ENCODE measurements at regions not wholly inside any gene's neighbourhood (a gene's known extent, or its start where the extent isn't known, plus 50 kb on each side); places are given as distances from the start of the nearest gene placed in this dataset.

GRCh38 chr1:208332774-208333126 is 88.6 kb upstream of the PLXNA2 start:
- no peak overlapping the region for H3K4me3 ChIP-seq (ENCODE audit: low read depth, low read length)
- TF ChIP-seq CTCF (conservative IDR thresholded peaks at IDR 0.05; ENCODE audit: low read depth, low read length), result no peak
- DNase-seq (ENCODE audit: low read depth), result no peak

- H3K4me3 ChIP-seq (ENCODE audit: low read depth, low read length), result no peak overlapping the region
- no peak for TF ChIP-seq CTCF (conservative IDR thresholded peaks at IDR 0.05; ENCODE audit: low read depth, low read length)
- DNase-seq (ENCODE audit: low read depth), result no peak
Observed at GRCh38 chr1:208333676-208334075, 89.5 kb upstream of the PLXNA2 start.

- no peak overlapping the region for H3K4me3 ChIP-seq (ENCODE audit: low read depth, low read length)
- no peak for TF ChIP-seq CTCF (conservative IDR thresholded peaks at IDR 0.05; ENCODE audit: low read depth, low read length)
- no peak for DNase-seq (ENCODE audit: low read depth)
Observed at GRCh38 chr1:208335371-208336136, 91.4 kb upstream of the PLXNA2 start.

- no peak overlapping the region for H3K4me3 ChIP-seq (ENCODE audit: low read depth, low read length)
- DNase-seq (ENCODE audit: low read depth), result no peak
- no peak for TF ChIP-seq CTCF (conservative IDR thresholded peaks at IDR 0.05; ENCODE audit: low read depth, low read length)
Observed at GRCh38 chr1:208336137-208336518, 91.9 kb upstream of the PLXNA2 start.

GRCh38 chr1:208339911-208340310 is 95.7 kb upstream of the PLXNA2 start:
- no peak for TF ChIP-seq CTCF (conservative IDR thresholded peaks at IDR 0.05; ENCODE audit: low read depth, low read length)
- DNase-seq (ENCODE audit: low read depth), result no peak
- H3K4me3 ChIP-seq (ENCODE audit: low read depth, low read length), result no peak overlapping the region

GRCh38 chr1:208343226-208343625 is 99.0 kb upstream of the PLXNA2 start:
- no peak for DNase-seq (ENCODE audit: low read depth)
- TF ChIP-seq CTCF (conservative IDR thresholded peaks at IDR 0.05; ENCODE audit: low read depth, low read length), result no peak
- no peak overlapping the region for H3K4me3 ChIP-seq (ENCODE audit: low read depth, low read length)

- H3K4me3 ChIP-seq (ENCODE audit: low read depth, low read length), result no peak overlapping the region
- TF ChIP-seq CTCF (conservative IDR thresholded peaks at IDR 0.05; ENCODE audit: low read depth, low read length), result no peak
- no peak for DNase-seq (ENCODE audit: low read depth)
Observed at GRCh38 chr1:208344202-208344857, 100.1 kb upstream of the PLXNA2 start.
